ENCODE measurements at regions not wholly inside any gene's neighbourhood (a gene's known extent, or its start where the extent isn't known, plus 50 kb on each side); places are given as distances from the start of the nearest gene placed in this dataset.

DNA sequence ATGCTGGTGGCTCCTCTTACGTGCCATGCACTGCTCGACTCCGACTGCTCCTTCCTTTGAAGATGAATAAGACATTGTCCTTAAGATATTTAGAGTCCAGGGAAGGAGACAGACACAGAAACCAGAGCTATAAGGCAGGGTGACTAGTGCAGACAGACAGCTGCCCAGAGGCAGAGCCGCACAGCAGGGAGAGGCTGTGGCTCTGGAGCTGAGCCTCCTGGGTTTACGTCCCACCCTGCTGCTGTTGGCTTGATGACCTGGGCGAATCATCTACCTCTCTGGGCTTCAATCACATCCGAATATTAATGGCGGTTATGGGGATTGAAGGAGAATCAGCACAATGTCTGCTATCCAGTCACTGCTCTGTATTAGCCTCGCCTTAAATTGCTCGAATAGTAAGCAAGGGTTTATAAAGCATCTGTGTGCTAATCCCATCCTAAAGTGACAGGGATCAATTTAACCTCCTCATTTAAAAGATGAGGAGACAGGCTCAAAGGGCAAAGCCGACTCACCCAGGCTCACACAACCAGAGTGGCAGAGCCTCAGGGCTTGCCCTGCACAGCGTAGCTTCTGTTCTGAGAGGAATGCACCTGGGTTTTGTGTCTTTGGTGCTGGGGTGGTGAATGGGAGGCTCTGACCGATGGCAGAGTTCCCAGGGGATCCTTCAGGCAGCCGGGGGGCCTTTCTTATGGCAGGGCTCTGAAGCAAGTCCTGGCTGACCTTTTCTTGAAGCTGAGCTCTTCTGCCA is 284.1 kb downstream of the MYCN start:
- TF ChIP-seq, protein P1, sequence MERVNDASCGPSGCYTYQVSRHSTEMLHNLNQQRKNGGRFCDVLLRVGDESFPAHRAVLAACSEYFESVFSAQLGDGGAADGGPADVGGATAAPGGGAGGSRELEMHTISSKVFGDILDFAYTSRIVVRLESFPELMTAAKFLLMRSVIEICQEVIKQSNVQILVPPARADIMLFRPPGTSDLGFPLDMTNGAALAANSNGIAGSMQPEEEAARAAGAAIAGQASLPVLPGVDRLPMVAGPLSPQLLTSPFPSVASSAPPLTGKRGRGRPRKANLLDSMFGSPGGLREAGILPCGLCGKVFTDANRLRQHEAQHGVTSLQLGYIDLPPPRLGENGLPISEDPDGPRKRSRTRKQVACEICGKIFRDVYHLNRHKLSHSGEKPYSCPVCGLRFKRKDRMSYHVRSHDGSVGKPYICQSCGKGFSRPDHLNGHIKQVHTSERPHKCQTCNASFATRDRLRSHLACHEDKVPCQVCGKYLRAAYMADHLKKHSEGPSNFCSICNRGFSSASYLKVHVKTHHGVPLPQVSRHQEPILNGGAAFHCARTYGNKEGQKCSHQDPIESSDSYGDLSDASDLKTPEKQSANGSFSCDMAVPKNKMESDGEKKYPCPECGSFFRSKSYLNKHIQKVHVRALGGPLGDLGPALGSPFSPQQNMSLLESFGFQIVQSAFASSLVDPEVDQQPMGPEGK (CRISPR knock-in tag; IDR thresholded peaks at IDR 0.05; ENCODE audit: borderline replicate concordance), result no peak
- no peak for TF ChIP-seq ZFP3 (CRISPR knock-in tag; IDR thresholded peaks at IDR 0.05)
- TF ChIP-seq, protein P2, sequence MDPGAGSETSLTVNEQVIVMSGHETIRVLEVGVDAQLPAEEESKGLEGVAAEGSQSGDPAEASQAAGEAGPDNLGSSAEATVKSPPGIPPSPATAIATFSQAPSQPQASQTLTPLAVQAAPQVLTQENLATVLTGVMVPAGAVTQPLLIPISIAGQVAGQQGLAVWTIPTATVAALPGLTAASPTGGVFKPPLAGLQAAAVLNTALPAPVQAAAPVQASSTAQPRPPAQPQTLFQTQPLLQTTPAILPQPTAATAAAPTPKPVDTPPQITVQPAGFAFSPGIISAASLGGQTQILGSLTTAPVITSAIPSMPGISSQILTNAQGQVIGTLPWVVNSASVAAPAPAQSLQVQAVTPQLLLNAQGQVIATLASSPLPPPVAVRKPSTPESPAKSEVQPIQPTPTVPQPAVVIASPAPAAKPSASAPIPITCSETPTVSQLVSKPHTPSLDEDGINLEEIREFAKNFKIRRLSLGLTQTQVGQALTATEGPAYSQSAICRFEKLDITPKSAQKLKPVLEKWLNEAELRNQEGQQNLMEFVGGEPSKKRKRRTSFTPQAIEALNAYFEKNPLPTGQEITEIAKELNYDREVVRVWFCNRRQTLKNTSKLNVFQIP (CRISPR knock-in tag; IDR thresholded peaks at IDR 0.05; ENCODE audit: borderline replicate concordance, low read depth), result no peak
